Muscle of arm (tissue), 1 donor: ENCODE measurements at regions not wholly inside any gene's neighbourhood (a gene's known extent, or its start where the extent isn't known, plus 50 kb on each side); places are given as distances from the start of the nearest gene placed in this dataset.

Experiments used
- DNase-seq: peaks from one replicate; pipeline ENCODE4 v3.0.0-alpha.2; 2013

DNA sequence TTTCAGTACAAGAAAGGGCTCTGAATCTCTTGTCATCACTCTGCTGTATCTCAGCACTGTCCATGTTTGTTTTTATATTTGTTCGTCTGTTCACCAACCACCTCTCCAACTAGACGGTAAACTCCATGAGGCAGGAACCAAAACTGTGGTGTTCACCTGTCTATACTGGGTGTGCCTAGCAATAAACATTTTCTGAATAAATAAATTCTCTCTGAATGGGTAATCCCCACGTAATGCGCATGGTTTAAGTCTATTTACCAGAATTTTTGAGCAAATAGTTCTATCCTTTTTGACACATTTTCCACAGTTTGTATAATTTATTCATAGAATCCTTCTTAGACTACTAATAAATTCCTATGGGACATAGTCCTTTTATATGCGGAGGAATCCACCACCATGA, 400.6 kb upstream of the CFAP20DC start:
- no peak for DNase-seq

- DNase-seq = no peak
These were observed 397.1 kb upstream of the CFAP20DC start for GRCh38 chr3:59446775-59447465.

DNA sequence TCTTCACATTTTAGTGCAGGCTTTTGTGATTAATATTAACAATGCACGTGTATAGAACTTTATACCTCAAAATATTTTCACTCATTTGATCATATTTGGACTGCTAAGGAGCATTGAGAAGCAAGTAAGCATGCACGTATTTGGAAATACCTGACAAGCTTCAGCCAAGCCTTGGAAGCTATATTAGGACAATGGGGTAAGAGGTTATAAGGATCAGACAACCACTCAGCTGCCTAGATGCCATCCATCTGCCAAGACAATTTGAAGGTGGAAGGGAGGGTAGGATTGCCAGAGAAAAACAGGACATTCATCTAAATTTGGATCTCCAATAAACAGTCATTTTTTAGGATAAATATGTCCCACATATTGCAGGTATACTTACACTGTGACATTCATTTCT, 394.9 kb upstream of the CFAP20DC start:
- no peak for DNase-seq

DNA sequence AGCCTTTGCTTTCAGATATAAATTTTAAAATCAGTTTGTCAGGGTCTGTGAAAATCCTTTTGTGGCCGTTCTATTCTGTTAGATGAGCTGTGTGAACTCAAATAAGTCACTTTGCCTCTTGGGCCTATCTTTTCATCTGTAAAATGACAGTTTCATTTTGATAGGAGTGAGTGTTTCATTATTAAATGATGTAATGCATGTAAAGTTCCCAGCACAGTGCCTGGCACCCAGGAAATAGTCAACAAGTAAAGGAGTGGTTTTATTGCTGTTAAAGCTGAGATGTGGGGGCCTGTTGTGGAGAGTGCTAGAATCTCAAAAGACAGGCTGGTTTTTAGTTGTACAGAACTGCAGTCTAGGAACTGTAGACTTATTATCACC, 394.5 kb upstream of the CFAP20DC start:
- no peak for DNase-seq

GRCh38 chr3:59443618-59444293, 393.9 kb upstream of the CFAP20DC start:
- no peak for DNase-seq

DNA sequence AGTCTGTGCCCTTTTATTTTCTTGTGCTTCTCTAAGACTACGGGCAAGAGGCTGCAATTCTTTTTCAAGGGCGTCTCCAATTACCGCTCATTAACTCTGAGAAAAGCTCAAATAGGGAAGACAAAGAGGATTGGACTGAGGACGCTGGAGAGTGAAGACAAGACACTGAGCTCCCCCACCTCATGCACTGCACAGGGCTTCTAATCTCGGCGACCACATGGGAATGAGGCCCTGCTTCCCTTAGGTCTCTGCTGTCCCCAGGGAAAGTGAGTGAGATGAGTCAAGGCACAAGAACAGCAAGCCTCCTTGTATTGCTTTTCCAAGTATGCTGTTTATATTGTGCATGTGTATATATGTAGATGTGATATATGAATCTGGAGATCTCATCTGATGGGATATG, 392.2 kb upstream of the CFAP20DC start:
- DNase-seq = no peak

- DNase-seq = no peak
These were observed 390.6 kb upstream of the CFAP20DC start for GRCh38 chr3:59440285-59441028.

- DNase-seq = no peak
These were observed 388.7 kb upstream of the CFAP20DC start for GRCh38 chr3:59438492-59438891.

DNA sequence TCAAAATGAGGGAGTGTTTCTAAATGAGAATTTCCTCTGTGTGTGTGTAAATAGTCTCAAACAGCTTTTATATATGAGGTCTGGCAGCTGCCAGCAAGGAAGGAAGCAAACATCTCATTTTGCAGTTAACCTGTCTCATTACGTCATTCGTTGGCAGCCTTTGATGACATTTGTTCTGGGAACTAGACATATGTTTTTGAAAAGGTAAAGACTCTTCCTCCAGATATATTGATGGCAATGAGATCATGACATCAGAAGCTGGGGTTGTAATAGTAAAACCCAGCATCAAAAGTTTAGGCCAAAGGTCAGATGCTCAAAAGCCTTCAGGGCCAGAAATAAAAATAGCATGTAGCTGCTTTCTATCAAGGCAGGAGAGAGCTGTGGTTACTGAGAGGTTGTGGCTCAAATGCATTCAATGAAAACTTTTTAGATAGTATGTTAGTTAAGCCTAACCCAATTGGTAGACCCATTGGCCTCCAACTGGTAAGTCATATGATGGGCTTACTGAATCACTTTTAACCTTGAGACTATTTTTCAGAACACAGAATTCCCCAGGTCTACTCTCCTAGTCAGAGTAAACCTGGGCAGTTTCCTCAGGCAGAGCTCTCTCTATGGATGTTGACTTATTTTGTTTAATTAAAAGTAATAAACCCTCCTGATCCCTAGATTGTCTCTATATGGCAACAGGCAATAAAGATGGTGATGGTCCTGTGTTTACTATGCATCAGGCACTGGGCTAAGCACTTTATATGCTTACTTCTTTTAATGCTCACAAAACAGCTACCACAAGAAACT, 386.5 kb upstream of the CFAP20DC start:
- DNase-seq = no peak

DNA sequence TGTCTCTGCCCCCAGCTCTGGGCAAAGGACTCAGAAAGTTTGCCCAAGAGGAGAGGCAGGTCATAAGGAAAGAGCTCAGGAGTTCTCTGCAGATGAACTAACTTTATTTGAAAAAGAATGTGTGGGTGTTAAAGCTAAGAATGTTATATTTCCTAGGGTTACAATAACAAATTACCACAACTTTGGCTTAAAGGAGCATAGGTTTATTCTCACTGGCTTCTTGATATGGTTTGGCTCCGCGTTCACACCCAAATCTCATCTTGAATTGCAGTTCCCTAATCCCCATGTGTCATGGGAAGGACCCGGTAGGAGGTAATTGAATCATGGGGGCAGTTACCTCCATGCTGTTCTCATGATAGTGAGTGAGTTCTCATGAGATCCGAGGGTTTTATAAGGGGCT, 383.7 kb upstream of the CFAP20DC start:
- no peak for DNase-seq

GRCh38 chr3:59432665-59433064, 382.8 kb upstream of the CFAP20DC start:
- DNase-seq = no peak

GRCh38 chr3:59430341-59430740, 380.5 kb upstream of the CFAP20DC start:
- no peak for DNase-seq

- no peak for DNase-seq
These were observed 379.4 kb upstream of the CFAP20DC start for GRCh38 chr3:59429198-59429597.

- no peak for DNase-seq
These were observed 377.2 kb upstream of the CFAP20DC start for GRCh38 chr3:59426821-59427565.

GRCh38 chr3:59425942-59426341, 376.1 kb upstream of the CFAP20DC start:
- DNase-seq = no peak

- DNase-seq = no peak
These were observed 375.5 kb upstream of the CFAP20DC start for GRCh38 chr3:59425371-59425770.

- no peak for DNase-seq
These were observed 374.6 kb upstream of the CFAP20DC start for GRCh38 chr3:59424268-59425010.

DNA sequence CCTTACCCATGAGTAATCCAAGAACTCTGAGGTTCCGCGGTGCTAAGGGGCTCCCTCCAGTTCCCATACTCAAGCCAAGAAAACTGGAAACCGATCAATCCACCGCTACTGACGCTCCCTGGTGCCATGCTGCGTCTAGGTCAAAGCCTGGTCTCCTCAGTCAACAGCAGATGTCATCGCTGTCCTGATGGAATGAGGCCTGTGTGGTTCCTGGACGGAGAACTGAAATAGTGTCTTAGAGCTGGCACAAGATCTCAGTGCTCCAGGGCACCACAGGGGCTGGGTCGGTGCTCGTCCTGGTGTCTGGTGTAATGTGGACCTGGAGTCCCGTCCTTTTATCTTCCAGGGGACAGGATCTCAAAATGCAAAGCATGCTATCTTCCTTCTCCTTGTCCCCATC, 373.9 kb upstream of the CFAP20DC start:
- DNase-seq = no peak

DNA sequence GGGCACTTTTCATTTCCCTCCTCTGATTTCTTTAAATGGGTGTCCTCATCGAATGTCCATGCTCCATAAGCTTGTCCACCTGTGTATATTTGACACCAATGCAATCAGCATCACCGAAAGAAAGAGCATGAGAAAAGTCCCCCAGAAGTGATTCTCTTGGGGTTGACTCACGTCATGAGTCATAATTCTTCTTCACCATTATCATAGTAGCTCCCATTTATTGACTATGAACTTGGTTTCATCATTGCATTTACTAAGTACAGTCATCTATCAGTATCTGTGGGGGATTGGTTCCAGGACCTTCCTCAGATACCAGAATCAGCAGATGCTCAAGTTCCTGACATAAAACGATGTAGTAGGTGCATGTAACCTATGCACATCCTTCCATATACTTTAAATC, 372.5 kb upstream of the CFAP20DC start:
- no peak for DNase-seq

- DNase-seq = no peak
These were observed 369.0 kb upstream of the CFAP20DC start for GRCh38 chr3:59418836-59419235.

GRCh38 chr3:59412516-59412915, 362.7 kb upstream of the CFAP20DC start:
- DNase-seq = no peak
